KG1 (cell line): ENCODE measurements at regions not wholly inside any gene's neighbourhood (a gene's known extent, or its start where the extent isn't known, plus 50 kb on each side); places are given as distances from the start of the nearest gene placed in this dataset.
"Not testable (repeated sequence)": the region's sequence is repeated elsewhere in the genome, so short reads cannot be mapped to it uniquely, and the experiment has no call there.

Experiments used
- DNase-seq: peaks from one replicate; lab custom pipeline; 2025; lab: John Stamatoyannopoulos, UW

DNA sequence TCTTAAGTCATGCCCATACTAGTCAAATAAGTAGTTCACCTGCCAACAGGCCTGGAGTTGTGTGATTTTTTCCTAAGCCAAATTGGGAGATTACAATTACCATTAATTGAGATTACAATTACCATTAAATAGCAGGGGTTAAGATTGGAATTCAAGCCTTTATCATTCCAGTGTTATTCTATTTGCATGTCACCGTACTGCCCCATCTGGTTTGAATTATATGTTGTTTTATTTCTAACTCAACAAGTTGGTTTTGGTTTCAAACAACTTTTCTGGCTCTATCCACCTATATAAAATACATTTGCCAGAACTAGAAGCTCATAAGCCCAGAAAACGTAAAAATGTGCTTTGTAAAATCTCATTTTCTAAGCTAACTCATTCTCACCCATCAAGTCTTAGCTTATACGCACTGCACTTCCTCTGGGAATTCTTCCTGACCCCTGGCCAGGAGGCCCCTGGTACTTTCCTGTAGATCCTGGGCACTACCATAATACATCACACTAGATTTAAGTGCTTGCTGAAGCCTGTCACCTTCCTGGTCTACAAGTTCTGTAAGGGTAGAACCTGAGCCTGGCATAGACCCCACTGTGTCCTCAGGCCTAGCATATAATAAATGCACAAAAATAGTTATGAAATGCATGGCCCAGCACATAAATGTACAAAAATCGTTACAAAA is 242.0 kb upstream of the TRPM3 start:
- no peak for DNase-seq

GRCh38 chr9:71361357-71361756 is 239.9 kb upstream of the TRPM3 start:
- DNase-seq: no peak

DNA sequence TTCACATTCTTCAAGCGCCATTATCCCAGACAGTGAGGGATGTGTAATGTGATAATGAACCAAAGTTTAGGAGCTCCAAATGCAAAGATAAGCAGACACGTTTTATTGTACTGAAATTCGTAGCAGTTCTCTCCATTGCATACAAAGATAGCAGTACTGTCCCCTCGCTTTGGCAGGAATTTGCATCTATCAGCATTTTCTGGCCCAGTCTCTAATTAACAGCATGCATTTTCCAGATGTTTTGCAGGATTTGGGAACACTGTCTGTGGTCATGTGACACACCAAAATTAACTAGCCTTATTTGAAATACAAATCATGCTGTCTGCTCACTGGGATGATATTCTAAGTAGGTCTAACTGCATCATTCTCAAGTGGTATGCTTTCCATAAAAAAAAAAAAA is 235.9 kb upstream of the TRPM3 start:
- no peak for DNase-seq

GRCh38 chr9:71355884-71356283 is 234.5 kb upstream of the TRPM3 start:
- no peak for DNase-seq

- no peak for DNase-seq
These were observed 232.3 kb upstream of the TRPM3 start for GRCh38 chr9:71353720-71354119.

DNA sequence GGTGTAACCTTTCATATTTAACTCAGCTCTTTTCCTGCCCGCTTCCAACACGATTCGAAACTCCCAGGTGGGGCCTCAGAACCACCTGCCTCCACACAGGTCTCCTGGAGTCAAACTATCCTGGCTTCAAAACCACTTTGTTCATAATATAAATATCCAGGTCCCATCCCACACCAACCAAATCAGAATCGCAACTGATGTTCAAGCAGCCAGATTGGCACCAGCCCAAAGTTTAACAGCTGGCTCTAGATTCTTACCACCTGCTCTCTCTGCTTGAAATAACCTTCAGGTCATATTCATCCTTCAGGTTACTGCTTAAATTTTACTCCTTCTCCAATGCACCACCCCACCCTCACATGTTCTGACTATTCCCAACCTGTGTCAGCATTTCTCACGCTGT is 231.4 kb upstream of the TRPM3 start:
- DNase-seq: no peak

DNA sequence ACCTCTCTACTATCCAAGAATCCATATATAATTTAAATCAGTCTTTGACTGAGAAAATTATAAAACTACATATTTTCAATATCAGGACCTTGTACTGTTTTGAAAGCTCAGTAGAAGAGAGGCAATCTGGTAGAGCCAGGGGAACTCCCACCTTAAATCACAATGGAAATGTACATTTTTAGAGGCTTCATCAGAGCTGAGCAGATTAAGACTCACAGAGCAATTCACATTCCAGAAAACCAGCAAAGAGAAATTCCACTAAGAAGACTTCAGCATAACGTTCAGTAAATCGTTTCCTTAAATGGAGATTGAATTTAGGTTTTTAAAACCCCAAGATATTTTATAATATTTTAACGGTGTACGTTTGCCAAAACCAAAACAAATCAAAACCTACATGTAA is 227.8 kb upstream of the TRPM3 start:
- DNase-seq: no peak

DNA sequence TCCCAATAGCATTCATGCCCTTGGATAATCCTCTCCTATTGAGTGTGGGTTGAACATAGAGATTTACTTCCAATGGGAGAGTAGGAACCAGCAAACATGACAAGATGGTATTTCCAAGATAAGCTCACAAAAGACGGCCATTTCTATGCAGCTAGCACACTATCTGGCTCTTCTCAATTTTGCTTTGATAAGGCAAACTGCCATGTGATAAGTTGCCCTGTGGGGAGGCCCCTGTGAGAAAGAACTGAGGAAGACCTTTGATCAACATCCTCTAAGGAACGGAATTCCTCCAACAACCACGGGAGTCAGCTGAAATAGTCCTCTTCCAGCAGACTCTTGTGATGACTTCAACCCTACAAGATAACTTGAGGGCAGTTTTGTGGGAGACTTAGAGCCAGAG is 211.9 kb upstream of the TRPM3 start:
- DNase-seq: no peak

- DNase-seq: no peak
These were observed 210.2 kb upstream of the TRPM3 start for GRCh38 chr9:71331603-71332002.

- DNase-seq: no peak
These were observed 208.5 kb upstream of the TRPM3 start for GRCh38 chr9:71329873-71330272.

DNA sequence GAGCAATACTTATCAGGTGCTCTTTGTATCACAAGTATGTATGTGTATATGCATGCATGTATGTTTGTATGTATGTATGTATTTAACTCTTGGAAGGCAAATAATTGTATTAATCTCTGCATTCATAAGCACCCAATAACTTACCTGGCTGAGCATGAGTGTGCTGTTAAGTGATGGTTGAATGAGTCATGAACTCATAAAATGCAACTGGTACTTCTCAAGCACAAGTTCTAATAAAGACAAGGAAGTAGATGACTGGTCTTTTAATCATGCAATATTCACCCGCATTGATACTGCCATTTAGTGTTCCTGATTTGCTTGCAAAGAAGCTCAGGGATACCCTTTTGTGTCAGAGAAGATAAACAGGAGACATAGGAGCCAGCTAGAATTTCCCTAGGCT is 204.9 kb upstream of the TRPM3 start:
- no peak for DNase-seq

DNA sequence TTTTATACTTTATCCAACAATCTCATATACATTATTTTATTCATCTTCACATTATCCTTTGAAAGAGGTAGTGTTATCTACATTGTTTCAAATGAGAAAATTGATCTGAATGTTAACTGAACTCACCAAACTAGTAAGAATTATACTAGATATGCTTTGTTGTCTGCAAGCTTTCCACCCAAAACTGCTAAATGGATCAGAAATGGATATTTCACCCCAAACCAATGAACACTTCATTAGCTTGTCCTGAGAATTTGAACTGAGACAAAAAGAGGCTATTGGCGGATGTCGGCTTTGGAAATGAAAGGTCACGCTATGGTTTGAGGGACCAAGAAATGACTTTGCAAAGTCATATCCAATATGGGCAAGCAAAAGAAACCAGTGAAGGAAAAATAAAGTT is 201.9 kb upstream of the TRPM3 start:
- DNase-seq: no peak

GRCh38 chr9:71322311-71322710 is 200.9 kb upstream of the TRPM3 start:
- DNase-seq: no peak

DNA sequence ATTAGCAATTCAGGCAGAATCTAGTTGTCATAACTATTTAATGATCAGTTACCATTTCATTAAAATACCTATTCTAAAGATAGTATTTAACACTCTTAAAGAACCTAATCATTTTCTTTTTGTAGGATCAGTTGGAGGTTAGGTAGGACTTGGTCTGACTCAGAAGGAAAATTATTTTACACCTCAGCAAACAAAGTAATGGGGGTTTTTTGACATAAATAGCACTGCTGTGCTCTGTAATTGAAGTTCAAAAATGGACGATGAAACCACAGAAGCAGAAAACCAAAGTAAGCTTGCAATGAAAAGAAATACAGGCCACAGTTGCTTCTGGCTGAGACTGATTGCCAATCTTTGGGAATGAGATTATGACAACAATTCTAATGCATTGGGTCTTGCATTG is 187.0 kb upstream of the TRPM3 start:
- no peak for DNase-seq

DNA sequence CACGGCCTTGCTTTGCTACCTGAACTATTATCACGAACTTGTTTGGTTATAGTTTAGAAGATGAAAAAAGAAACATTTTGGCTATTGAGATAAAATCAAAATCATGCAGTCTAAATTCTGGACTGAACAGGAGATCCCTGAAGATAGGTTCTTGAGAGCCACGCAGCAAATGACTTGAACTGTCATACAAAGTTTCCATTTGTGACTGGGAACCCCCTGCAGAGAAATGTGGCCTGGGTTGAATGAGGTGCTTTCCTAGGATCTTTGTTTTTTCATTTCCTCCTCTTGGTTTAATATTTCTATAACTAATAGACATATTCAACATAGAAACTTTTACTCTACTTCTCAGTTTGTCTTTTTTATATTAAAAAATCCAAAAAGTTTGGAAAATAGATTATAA is 184.7 kb upstream of the TRPM3 start:
- DNase-seq: no peak

- no peak for DNase-seq
These were observed 181.9 kb upstream of the TRPM3 start for GRCh38 chr9:71303351-71303750.

DNA sequence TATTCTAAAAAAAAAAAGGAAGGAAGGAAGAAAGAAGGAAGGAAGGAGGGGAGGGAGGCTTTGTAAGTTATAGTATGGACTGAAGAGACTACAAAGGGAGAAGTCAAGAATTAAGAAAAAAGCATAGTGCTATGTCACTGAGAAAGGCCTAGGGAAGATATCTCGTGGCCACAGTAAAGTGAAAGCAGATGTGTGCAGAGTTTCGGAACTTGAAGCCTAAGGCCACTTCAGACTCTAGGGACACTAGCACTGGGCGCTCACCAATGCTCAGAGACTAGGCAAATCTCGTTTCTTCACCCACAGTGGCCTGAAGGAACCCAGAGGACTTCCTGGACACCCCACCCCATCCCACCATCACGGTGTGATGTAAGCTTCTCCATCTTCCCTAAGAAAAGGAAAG is 181.4 kb upstream of the TRPM3 start:
- DNase-seq: no peak

DNA sequence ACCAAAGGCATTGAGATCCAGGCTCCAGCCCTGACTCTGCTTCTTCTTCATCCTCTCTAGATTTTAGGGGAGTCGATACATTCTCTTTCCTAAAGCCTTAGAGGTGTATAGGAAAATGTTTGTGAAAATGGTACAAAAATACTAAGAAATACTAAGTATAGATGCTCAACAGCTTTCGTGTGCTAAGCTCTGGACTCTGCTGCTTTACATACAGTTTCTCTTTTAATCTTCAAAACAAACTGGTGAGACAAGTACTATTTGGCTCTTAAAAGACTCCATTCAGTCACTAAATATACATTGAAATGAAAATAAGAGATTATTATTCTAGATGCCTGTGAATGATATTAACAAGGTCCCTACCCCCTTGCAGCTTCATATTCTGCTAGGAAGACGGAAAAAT is 174.5 kb upstream of the TRPM3 start:
- no peak for DNase-seq

- no peak for DNase-seq
These were observed 164.7 kb upstream of the TRPM3 start for GRCh38 chr9:71286146-71286545.

GRCh38 chr9:71285191-71285656 is 163.8 kb upstream of the TRPM3 start:
- peak; percentile 18 for DNase-seq

DNA sequence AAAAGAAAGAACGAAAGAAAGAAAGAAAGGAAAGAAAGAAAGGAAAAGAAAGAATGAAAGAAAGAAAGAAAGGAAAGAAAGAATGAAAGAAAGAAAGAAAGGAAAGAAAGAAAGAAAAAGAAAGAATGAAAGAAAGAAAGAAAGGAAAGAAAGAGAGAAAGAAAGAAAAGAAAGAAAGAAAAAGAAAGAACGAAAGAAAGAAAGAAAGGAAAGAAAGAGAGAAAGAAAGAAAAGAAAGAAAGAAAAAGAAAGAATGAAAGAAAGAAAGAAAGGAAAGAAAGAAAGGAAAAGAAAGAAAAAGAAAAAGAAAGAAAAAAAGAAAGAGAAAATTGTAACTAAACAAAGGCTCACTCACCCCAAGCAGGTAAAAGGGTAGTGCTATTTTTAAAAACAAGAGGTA is 160.7 kb upstream of the TRPM3 start:
- not testable (repeated sequence) for DNase-seq

- no peak for DNase-seq
These were observed 157.8 kb upstream of the TRPM3 start for GRCh38 chr9:71279151-71279739.

DNA sequence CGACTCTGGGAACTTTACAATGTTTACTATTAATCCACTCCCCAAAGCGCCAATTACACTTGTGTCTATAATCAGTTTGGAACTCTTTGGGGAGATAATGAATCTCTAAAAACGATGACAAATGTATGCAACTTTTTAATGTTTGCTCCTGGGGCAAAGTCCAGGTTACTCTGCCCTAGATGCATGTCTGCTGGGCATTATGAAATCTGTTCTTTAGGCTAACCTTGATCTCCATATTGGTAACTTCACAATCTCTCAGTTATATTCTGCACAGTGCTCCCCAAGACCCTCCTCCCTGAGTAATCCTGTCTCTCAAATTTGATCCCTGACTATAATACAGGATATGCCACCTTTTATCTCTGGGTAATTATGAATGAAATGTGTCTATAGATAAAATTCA is 152.2 kb upstream of the TRPM3 start:
- no peak for DNase-seq

- no peak for DNase-seq
These were observed 150.2 kb upstream of the TRPM3 start for GRCh38 chr9:71271602-71272001.
